ENCODE measurements at regions not wholly inside any gene's neighbourhood (a gene's known extent, or its start where the extent isn't known, plus 50 kb on each side); places are given as distances from the start of the nearest gene placed in this dataset.
A peak's percentile ranks its signal among the peaks of the same experiment; 100 is the strongest.

DNA sequence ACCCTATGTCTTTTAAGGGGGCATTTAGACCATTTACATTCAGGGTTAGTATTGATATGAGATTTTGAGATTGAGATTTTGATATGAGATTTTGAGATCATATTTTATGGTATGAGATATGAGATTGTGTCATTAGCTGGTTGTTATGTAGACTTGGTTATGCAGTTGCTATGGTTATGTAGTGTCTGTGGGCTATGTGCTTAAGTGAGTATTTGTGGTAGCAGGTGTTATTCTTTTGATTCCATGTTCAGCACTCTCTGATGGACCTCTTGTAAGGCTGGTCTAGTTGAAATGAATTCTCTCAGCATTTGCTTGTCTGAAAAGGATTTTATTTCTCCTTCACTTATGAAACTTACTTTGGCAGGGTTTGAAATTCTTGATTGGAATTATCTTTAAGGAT is 225.4 kb downstream of the SATB1 start:
- Histone ChIP-seq H3K27me3 (ENCODE audit: control insufficient read depth, insufficient read depth, low read length) (no peaks in the 10 kb centered on the region; the same call in 1 of the 2 replicates), H3K4me3 (ENCODE audit: low read depth, low read length) (no peak overlapping the region), H3K36me3 (ENCODE audit: control insufficient read depth, insufficient read depth, low read length) (no peaks in the 10 kb centered on the region)
- DNase-seq (ENCODE audit: low read depth), result no peak
- no peak for TF ChIP-seq CTCF (IDR thresholded peaks at IDR 0.05; ENCODE audit: insufficient read depth, low read depth, low read length)
- ChIA-PET CTCF (no interaction called here), POLR2A (no interaction called here)

- TF ChIP-seq CTCF (IDR thresholded peaks at IDR 0.05; ENCODE audit: insufficient read depth, low read depth, low read length), result no peak
- Histone ChIP-seq H3K27me3 (ENCODE audit: control insufficient read depth, insufficient read depth, low read length) (no peaks in the 10 kb centered on the region), H3K36me3 (ENCODE audit: control insufficient read depth, insufficient read depth, low read length) (no peaks in the 10 kb centered on the region), H3K4me3 (ENCODE audit: low read depth, low read length) (no peak overlapping the region)
- ChIA-PET POLR2A (no interaction called here), CTCF (no interaction called here)
- no peak for DNase-seq (ENCODE audit: low read depth)
Observed at GRCh38 chr3:18195836-18196235, 229.3 kb downstream of the SATB1 start.

DNA sequence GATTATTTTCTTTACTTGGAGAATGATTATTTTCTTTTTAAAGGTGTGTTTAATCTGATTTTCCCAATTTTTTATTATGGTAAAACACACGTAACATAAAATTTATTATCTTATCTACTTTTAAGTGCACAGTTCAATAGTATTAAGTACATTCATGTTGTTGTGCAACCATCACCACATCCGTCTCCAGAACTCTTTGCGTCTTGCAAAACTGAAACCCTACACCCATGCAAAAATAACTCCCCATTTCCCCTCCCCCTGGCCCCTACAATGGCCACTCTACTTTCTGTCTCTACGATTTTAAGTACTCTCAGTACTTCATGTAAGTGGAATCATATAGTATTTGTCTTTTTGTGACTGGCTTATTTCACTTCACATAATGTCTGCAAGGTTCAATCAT is 230.7 kb downstream of the SATB1 start:
- CTCF ChIA-PET, result no interaction called here
- Histone ChIP-seq H3K27me3 (ENCODE audit: control insufficient read depth, insufficient read depth, low read length) (no peaks in the 10 kb centered on the region), H3K36me3 (ENCODE audit: control insufficient read depth, insufficient read depth, low read length) (no peaks in the 10 kb centered on the region), H3K4me3 (ENCODE audit: low read depth, low read length) (no peak overlapping the region)
- DNase-seq (ENCODE audit: low read depth), result no peak
- POLR2A ChIA-PET, result no interaction called here
- TF ChIP-seq CTCF (IDR thresholded peaks at IDR 0.05; ENCODE audit: insufficient read depth, low read depth, low read length), result no peak

DNA sequence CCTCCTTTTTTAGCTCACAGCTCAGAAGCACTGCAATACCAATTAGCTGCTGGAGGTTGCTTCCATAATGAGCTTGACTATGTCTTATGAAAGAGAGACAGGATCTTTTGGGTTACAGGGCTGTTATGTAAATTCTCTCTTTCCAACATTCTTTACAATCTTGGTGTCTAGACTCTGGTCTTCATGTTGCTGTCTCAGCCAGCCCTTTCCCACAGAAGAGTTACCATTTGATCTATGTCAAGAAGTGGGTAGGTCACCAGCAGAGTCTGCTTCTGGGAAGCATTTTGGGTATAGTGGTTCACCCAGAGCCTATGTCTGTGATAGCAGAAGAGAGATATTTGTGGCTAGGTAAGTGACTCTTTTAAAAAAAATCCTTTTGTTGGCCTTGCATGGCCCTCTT is 234.5 kb downstream of the SATB1 start:
- TF ChIP-seq CTCF (IDR thresholded peaks at IDR 0.05; ENCODE audit: insufficient read depth, low read depth, low read length), result no peak
- CTCF ChIA-PET, result interaction anchor here (0.9 kb wide), 1 partner anchor 349 kb away, joined by 3 read pairs; no protein-coding TSS in a partner anchor
- POLR2A ChIA-PET, result no interaction called here
- no peak for DNase-seq (ENCODE audit: low read depth)
- Histone ChIP-seq H3K4me3 (ENCODE audit: low read depth, low read length) (no peak overlapping the region), H3K36me3 (ENCODE audit: control insufficient read depth, insufficient read depth, low read length) (no peaks in the 10 kb centered on the region), H3K27me3 (ENCODE audit: control insufficient read depth, insufficient read depth, low read length) (no peaks in the 10 kb centered on the region)

GRCh38 chr3:18189282-18190050 is 235.7 kb downstream of the SATB1 start:
- TF ChIP-seq CTCF (IDR thresholded peaks at IDR 0.05; ENCODE audit: insufficient read depth, low read depth, low read length), result no peak
- H3K4me3 ChIP-seq (ENCODE audit: low read depth, low read length), result no peak overlapping the region
- H3K27me3 ChIP-seq (ENCODE audit: control insufficient read depth, insufficient read depth, low read length), result no peaks in the 10 kb centered on the region
- peak; percentile 62 for DNase-seq (ENCODE audit: low read depth)
- CTCF ChIA-PET, result interaction anchor here (0.6 to 1.1 kb wide), 3 partner anchors 9 to 99 kb away, joined by 3 read pairs; no protein-coding TSS in a partner anchor
- POLR2A ChIA-PET, result no interaction called here
- no peaks in the 10 kb centered on the region for H3K36me3 ChIP-seq (ENCODE audit: control insufficient read depth, insufficient read depth, low read length)

All from BJ (cell line).